ENCODE measurements at regions not wholly inside any gene's neighbourhood (a gene's known extent, or its start where the extent isn't known, plus 50 kb on each side); places are given as distances from the start of the nearest gene placed in this dataset.

DNA sequence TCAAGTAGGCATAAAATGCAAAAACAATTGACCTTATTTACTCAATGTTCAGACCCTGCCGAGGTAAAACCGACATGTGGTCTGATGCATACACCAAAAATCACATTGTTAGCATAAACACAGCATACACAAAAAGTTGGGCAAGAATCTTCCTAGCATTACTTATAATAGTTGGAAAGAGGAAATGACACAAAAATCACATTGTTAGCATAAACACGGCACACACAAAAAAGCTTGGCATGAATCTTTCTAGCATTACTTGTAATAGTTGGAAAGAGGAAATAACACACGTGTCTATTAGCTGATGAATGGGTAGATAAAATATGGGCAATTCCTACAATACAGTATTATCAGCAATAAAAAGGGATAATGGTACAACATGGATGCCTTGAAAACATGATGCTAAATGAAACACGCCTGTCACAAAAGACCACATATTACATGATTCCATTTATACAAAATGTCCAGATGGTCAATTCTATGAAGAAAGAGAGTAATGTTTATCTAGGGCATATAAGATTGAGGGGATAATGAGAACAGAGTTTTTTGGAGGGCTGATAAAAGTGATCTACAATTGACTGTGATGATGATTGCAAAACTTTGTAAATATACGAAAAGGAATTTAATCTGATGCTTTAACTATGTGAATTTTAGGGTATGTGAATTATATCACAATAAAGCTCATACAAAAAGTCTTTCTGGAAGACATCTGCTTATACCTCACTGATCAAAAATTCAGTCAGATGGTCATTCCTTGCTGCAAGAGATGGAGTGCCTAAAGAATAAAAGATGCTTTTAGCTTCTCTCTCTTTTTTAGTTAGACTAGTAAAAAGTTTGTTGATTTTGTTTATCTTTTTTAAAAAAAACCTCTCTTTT lies 1019.5 kb upstream of the CITED2 start:
- Histone ChIP-seq H3K4me2 (ENCODE audit: low read length) (no peak overlapping the region), H4K20me1 (ENCODE audit: insufficient read depth, low read length) (no peaks in the 10 kb centered on the region), H3K36me3 (ENCODE audit: insufficient read depth, low read length) (no peaks in the 10 kb centered on the region), H3K79me2 (ENCODE audit: insufficient read depth, low read length) (no peaks in the 10 kb centered on the region), H3K4me3 (ENCODE audit: insufficient read depth, low read depth, low read length) (no peak overlapping the region), H2AFZ (ENCODE audit: low read depth, low read length) (no peak overlapping the region), H3K27ac (ENCODE audit: low read depth, low read length) (no peak overlapping the region), H3K27me3 (ENCODE audit: insufficient read depth, low read length) (no peaks in the 10 kb centered on the region), H3K9me3 (ENCODE audit: insufficient read depth, low read depth, low read length) (no peaks in the 10 kb centered on the region), H3K9ac (ENCODE audit: low read length) (no peak overlapping the region), H3K4me1 (ENCODE audit: insufficient read depth, low read length) (no peaks in the 10 kb centered on the region)
- Mint-ChIP-seq H3K36me3 (ENCODE audit: low read depth, unreplicated experiment) (no peaks in the 10 kb centered on the region), H3K27me3 (ENCODE audit: low read depth, unreplicated experiment) (no peaks in the 10 kb centered on the region), H3K9me3 (ENCODE audit: unreplicated experiment) (no peaks in the 10 kb centered on the region), H3K27ac (ENCODE audit: unreplicated experiment) (no peak overlapping the region), H3K4me1 (ENCODE audit: low read depth, unreplicated experiment) (no peaks in the 10 kb centered on the region), H3K4me3 (ENCODE audit: unreplicated experiment) (no peak overlapping the region)
- DNase-seq (ENCODE audit: low read depth): no peak
- peak; percentile 73 for FAIRE-seq
- TF ChIP-seq CTCF (IDR thresholded peaks at IDR 0.05; ENCODE audit: insufficient read depth, low read depth, low read length) (no peak), EZH2 (IDR thresholded peaks at IDR 0.05; ENCODE audit: insufficient read depth, low read length) (no peak)

DNA sequence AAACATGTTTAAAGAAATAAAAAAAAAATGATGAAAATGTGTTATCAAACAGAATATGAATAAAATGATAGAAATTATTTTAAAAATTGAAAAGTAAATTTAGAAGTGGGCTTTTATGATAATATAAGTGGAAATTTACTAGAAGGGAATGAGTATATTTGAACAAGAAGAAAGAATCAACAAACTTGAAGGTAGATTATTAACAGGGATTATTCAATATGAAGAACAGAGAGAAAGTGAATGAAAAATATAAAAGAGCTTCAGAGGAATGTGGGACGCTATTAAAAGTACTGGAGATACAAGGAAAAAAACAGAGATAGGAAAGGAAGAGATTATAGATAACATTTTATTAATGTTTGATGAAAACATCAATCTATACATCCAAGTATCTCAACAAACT lies 1014.4 kb upstream of the CITED2 start:
- Mint-ChIP-seq H3K27ac (ENCODE audit: unreplicated experiment) (no peak overlapping the region), H3K9me3 (ENCODE audit: unreplicated experiment) (peaks cover 16% of the 10 kb centered on the region), H3K27me3 (ENCODE audit: low read depth, unreplicated experiment) (no peaks in the 10 kb centered on the region), H3K36me3 (ENCODE audit: low read depth, unreplicated experiment) (peaks cover 5% of the 10 kb centered on the region), H3K4me1 (ENCODE audit: low read depth, unreplicated experiment) (peaks cover 13% of the 10 kb centered on the region), H3K4me3 (ENCODE audit: unreplicated experiment) (no peak overlapping the region)
- H3K4me3 ChIP-seq (ENCODE audit: insufficient read depth, low read depth, low read length): no peak overlapping the region
- H3K4me2 ChIP-seq (ENCODE audit: low read length): no peak overlapping the region
- H3K79me2 ChIP-seq (ENCODE audit: insufficient read depth, low read length): no peaks in the 10 kb centered on the region
- no peak overlapping the region for H2AFZ ChIP-seq (ENCODE audit: low read depth, low read length)
- no peak for TF ChIP-seq CTCF (IDR thresholded peaks at IDR 0.05; ENCODE audit: insufficient read depth, low read depth, low read length)
- no peak for TF ChIP-seq EZH2 (IDR thresholded peaks at IDR 0.05; ENCODE audit: insufficient read depth, low read length)
- no peak overlapping the region for H3K9ac ChIP-seq (ENCODE audit: low read length)
- H3K27ac ChIP-seq (ENCODE audit: low read depth, low read length): no peak overlapping the region
- H3K27me3 ChIP-seq (ENCODE audit: insufficient read depth, low read length): no peaks in the 10 kb centered on the region
- H3K9me3 ChIP-seq (ENCODE audit: insufficient read depth, low read depth, low read length): peaks cover 4% of the 10 kb centered on the region
- DNase-seq (ENCODE audit: low read depth) (no peak), FAIRE-seq (no peak)
- H3K4me1 ChIP-seq (ENCODE audit: insufficient read depth, low read length): no peaks in the 10 kb centered on the region
- no peaks in the 10 kb centered on the region for H3K36me3 ChIP-seq (ENCODE audit: insufficient read depth, low read length)
- H4K20me1 ChIP-seq (ENCODE audit: insufficient read depth, low read length): no peaks in the 10 kb centered on the region

DNA sequence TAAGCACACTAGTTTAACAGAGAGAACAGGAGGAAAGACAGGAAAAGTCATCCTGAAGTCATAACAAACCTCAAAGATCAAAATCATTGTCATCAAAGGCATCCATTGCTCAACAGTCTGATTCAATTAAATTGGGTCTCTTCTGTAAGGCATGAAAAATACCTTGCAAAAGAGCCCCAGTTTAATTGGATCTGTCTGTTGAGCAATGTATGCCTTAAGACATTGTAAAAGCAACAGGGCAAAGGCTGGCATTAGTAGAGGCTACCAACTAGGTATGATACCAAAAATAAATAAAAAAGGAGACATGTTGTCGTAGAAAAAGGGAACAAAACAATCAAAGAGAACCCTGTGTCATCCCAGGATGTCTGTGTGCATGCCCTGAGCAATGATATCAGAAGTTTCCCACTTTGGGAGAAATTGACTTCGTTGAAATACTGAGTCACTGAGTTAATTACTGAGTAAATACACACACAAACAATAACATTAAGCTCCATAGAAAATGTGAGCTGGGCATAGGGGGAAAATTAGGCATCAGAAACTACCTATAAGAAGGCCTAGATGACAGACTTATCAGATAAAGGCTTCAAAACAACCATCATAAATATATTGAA lies 1013.8 kb upstream of the CITED2 start:
- Mint-ChIP-seq H3K9me3 (ENCODE audit: unreplicated experiment) (peaks cover 16% of the 10 kb centered on the region), H3K27ac (ENCODE audit: unreplicated experiment) (no peak overlapping the region), H3K36me3 (ENCODE audit: low read depth, unreplicated experiment) (peaks cover 5% of the 10 kb centered on the region), H3K27me3 (ENCODE audit: low read depth, unreplicated experiment) (no peaks in the 10 kb centered on the region), H3K4me3 (ENCODE audit: unreplicated experiment) (no peak overlapping the region), H3K4me1 (ENCODE audit: low read depth, unreplicated experiment) (peaks cover 13% of the 10 kb centered on the region)
- Histone ChIP-seq H4K20me1 (ENCODE audit: insufficient read depth, low read length) (no peaks in the 10 kb centered on the region), H3K36me3 (ENCODE audit: insufficient read depth, low read length) (no peaks in the 10 kb centered on the region), H3K4me3 (ENCODE audit: insufficient read depth, low read depth, low read length) (no peak overlapping the region), H3K9me3 (ENCODE audit: insufficient read depth, low read depth, low read length) (peaks cover 4% of the 10 kb centered on the region), H3K4me2 (ENCODE audit: low read length) (no peak overlapping the region), H2AFZ (ENCODE audit: low read depth, low read length) (no peak overlapping the region), H3K79me2 (ENCODE audit: insufficient read depth, low read length) (no peaks in the 10 kb centered on the region), H3K9ac (ENCODE audit: low read length) (no peak overlapping the region), H3K4me1 (ENCODE audit: insufficient read depth, low read length) (no peaks in the 10 kb centered on the region), H3K27ac (ENCODE audit: low read depth, low read length) (no peak overlapping the region), H3K27me3 (ENCODE audit: insufficient read depth, low read length) (no peaks in the 10 kb centered on the region)
- no peak for DNase-seq (ENCODE audit: low read depth)
- no peak for FAIRE-seq
- TF ChIP-seq EZH2 (IDR thresholded peaks at IDR 0.05; ENCODE audit: insufficient read depth, low read length) (no peak), CTCF (IDR thresholded peaks at IDR 0.05; ENCODE audit: insufficient read depth, low read depth, low read length) (no peak)
